ENCODE measurements at regions not wholly inside any gene's neighbourhood (a gene's known extent, or its start where the extent isn't known, plus 50 kb on each side); places are given as distances from the start of the nearest gene placed in this dataset.

DNA sequence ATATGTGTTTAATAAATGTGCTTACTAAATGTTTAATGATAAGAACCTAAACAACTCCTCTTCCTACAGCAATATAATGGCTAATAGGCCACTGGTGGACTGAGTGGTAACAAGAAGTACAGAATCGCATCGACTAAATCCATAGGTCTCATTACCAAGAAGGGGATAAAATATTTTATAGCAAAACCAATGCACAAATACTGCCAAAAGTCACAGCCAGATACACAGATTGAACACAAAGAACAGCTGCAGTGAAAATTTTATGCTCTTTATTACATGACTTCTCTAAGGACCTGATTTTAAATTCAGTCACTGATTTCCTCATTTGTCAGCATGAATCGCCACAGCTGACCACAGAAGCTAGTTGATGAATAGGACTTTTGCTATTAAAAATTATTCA, 285.4 kb downstream of the DHX15 start:
- TF ChIP-seq POLR2A (IDR thresholded peaks at IDR 0.05; ENCODE audit: control extremely low read depth in 1 of 2, low read depth in 2 of 2, low read length in 2 of 2) (no peak), ZNF274 (IDR thresholded peaks at IDR 0.05; ENCODE audit: borderline replicate concordance, extremely low read depth, low read length) (no peak), SUZ12 (IDR thresholded peaks at IDR 0.05; ENCODE audit: low read length) (no peak), NRF1 (IDR thresholded peaks at IDR 0.05; ENCODE audit: low read depth, low read length) (no peak), TCF12 (IDR thresholded peaks at IDR 0.05; ENCODE audit: low read depth, low read length) (no peak), RNF2 (IDR thresholded peaks at IDR 0.05; ENCODE audit: borderline replicate concordance, low read depth, low read length, missing control alignments, poor library complexity, severe bottlenecking) (no peak), BCL11A (IDR thresholded peaks at IDR 0.05; ENCODE audit: low read depth in 2 of 2, low read length in 2 of 2) (no peak), GTF2F1 (IDR thresholded peaks at IDR 0.05; ENCODE audit: borderline replicate concordance, low read depth, low read length) (no peak), MAFK (IDR thresholded peaks at IDR 0.05; ENCODE audit: low read depth, low read length) (no peak), ATF3 (IDR thresholded peaks at IDR 0.05; ENCODE audit: insufficient read depth, low read depth, low read length) (no peak)
- TF ChIP-seq, protein P1, sequence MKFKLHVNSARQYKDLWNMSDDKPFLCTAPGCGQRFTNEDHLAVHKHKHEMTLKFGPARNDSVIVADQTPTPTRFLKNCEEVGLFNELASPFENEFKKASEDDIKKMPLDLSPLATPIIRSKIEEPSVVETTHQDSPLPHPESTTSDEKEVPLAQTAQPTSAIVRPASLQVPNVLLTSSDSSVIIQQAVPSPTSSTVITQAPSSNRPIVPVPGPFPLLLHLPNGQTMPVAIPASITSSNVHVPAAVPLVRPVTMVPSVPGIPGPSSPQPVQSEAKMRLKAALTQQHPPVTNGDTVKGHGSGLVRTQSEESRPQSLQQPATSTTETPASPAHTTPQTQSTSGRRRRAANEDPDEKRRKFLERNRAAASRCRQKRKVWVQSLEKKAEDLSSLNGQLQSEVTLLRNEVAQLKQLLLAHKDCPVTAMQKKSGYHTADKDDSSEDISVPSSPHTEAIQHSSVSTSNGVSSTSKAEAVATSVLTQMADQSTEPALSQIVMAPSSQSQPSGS (IDR thresholded peaks at IDR 0.05; ENCODE audit: low read length) = no peak
- TF ChIP-seq, protein P2, sequence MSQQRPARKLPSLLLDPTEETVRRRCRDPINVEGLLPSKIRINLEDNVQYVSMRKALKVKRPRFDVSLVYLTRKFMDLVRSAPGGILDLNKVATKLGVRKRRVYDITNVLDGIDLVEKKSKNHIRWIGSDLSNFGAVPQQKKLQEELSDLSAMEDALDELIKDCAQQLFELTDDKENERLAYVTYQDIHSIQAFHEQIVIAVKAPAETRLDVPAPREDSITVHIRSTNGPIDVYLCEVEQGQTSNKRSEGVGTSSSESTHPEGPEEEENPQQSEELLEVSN (IDR thresholded peaks at IDR 0.05) = no peak
- Histone ChIP-seq H3K18ac (ENCODE audit: extremely low read depth, low read length) (no peak overlapping the region), H2BK120ac (replicated peaks; ENCODE audit: low read depth, low read length) (no peak overlapping the region), H2BK20ac (ENCODE audit: low read length) (no peak overlapping the region), H3K79me1 (ENCODE audit: low read depth, low read length) (no peaks in the 10 kb centered on the region), H3K4me1 (replicated peaks in 1 of 4; ENCODE audit: control insufficient read depth in 3 of 4, insufficient read depth in 4 of 4, low read length in 3 of 4) (peaks cover 0 to 2% (median 0%) of the 10 kb centered on the region in 4 experiments; a peak in 2 of 7 replicates), H3K4ac (replicated peaks; ENCODE audit: insufficient read length, low read depth, low read length) (no peak overlapping the region), H3K4me3 (ENCODE audit: extremely low read depth in 1 of 4, insufficient read depth in 2 of 4, low read depth in 3 of 4, low read length in 4 of 4) (no peak overlapping the region), H2BK5ac (ENCODE audit: low read depth, low read length) (no peak overlapping the region), H3K36me3 (ENCODE audit: control insufficient read depth in 2 of 4, insufficient read depth in 4 of 4, low read length in 3 of 4) (no peaks in the 10 kb centered on the region), H4K8ac (ENCODE audit: extremely low read depth, insufficient read depth, low read length) (no peak overlapping the region), H2BK15ac (ENCODE audit: low read length) (no peak overlapping the region), H3K23me2 (ENCODE audit: low read depth, low read length) (no peaks in the 10 kb centered on the region), H4K5ac (ENCODE audit: insufficient read length, low read depth, low read length) (no peak overlapping the region), H3K79me2 (ENCODE audit: control insufficient read depth in 1 of 2, insufficient read depth in 2 of 2, low read length in 2 of 2) (no peaks in the 10 kb centered on the region), H3K27me3 (replicated peaks in 1 of 4; ENCODE audit: control insufficient read depth in 3 of 4, extremely low read depth in 1 of 4, insufficient read depth in 3 of 4, low read length in 3 of 4) (no peaks in the 10 kb centered on the region), H2AK5ac (ENCODE audit: low read depth, low read length) (no peak overlapping the region), H3K4me2 (ENCODE audit: insufficient read depth in 1 of 2, low read depth in 2 of 2, low read length in 2 of 2) (no peak overlapping the region), H3K9me3 (ENCODE audit: insufficient read depth in 2 of 2, low read depth in 1 of 2, low read length in 1 of 2) (no peaks in the 10 kb centered on the region; a peak in 1 of 4 replicates), H3K23ac (ENCODE audit: insufficient read length) (no peak overlapping the region), H4K91ac (replicated peaks; ENCODE audit: insufficient read length, low read length) (no peak overlapping the region), H2AFZ (ENCODE audit: low read length) (no peak overlapping the region), H3K56ac (replicated peaks; ENCODE audit: insufficient read length, low read depth, low read length) (no peak overlapping the region), H3K9ac (replicated peaks in 1 of 4; ENCODE audit: extremely low read depth in 1 of 4, low read depth in 3 of 4, low read length in 3 of 4) (no peak overlapping the region), H4K20me1 (replicated peaks in 1 of 2; ENCODE audit: control insufficient read depth in 1 of 2, insufficient read depth in 2 of 2, low read length in 2 of 2) (no peaks in the 10 kb centered on the region), H3K14ac (ENCODE audit: insufficient read length) (no peak overlapping the region), H2BK12ac (ENCODE audit: low read depth, low read length) (no peak overlapping the region), H3K27ac (ENCODE audit: low read depth, low read length) (no peak overlapping the region)
- 91% methylated on average over 3 of the region's 3 CpGs; no CpG with 5 or more reads in 1 of the 2 experiments for WGBS, 2 experiments (ENCODE audit: extremely low coverage in 1 of 2, insufficient coverage in 1 of 2, insufficient read length in 1 of 2, insufficient replicate concordance in 2 of 2, low coverage in 1 of 2, low lambda C conversion rate in 2 of 2, missing lambda C conversion rate in 1 of 2)
- FAIRE-seq = no peak
- CTCF ChIA-PET (ENCODE audit: partially characterized antibody) = interaction anchor here (0.6 to 1.0 kb wide), 2 partner anchors 11 to 68 kb away, joined by 3 to 4 read pairs; no protein-coding TSS in a partner anchor
- POLR2A ChIA-PET (ENCODE audit: partially characterized antibody) = no interaction called here
- no peak for DNase-seq (ENCODE audit: low read depth in 1 of 2, low spot score in 2 of 2)
